Activated T-cell treated with anti-CD3 and anti-CD28 coated beads, Interleukin-2, amount 50 U/mL, for 72 hours (primary cell): ENCODE measurements at regions not wholly inside any gene's neighbourhood (a gene's known extent, or its start where the extent isn't known, plus 50 kb on each side); places are given as distances from the start of the nearest gene placed in this dataset.

Experiments used
- ATAC-seq, 2 donors: fragments of 150-1000 bp; cut with Tn5 transposase; replicated peaks in 1 of 2; 2 replicates each; pipeline ENCODE4 v1.10.0; 2021; ENCODE audit warnings: moderate library complexity in 2 of 2, mild to moderate bottlenecking in 1 of 2
- DNase-seq, 2 donors: peaks; one replicate each; pipeline ENCODE4 v3.0.0; 2021 to 2022; ENCODE audit warnings: mixed read lengths in 1 of 2
- H3K27ac Mint-ChIP-seq: one replicate; pipeline ENCODE4 v1.8.0; 2022; ENCODE audit warnings: mild to moderate bottlenecking, moderate library complexity, mixed read lengths
- H3K27me3 Mint-ChIP-seq: one replicate; pipeline ENCODE4 v1.8.0; 2022; ENCODE audit warnings: low read depth, mixed read lengths
- H3K36me3 Mint-ChIP-seq, 2 donors: one replicate each; pipeline ENCODE4 v1.8.0; 2022; ENCODE audit warnings: mixed read lengths in 2 of 2, mild to moderate bottlenecking in 1 of 2; ENCODE audit not compliant: insufficient read depth in 2 of 2
- H3K4me1 Mint-ChIP-seq: one replicate; pipeline ENCODE4 v1.8.0; 2022; ENCODE audit warnings: low read depth, mixed read lengths
- H3K4me3 Mint-ChIP-seq, 2 donors: one replicate each; pipeline ENCODE4 v1.8.0; 2022; ENCODE audit warnings: mild to moderate bottlenecking in 2 of 2, mixed read lengths in 2 of 2, moderate library complexity in 2 of 2
- H3K9me3 Mint-ChIP-seq, 2 donors: one replicate each; pipeline ENCODE4 v1.8.0; 2022; ENCODE audit warnings: mixed read lengths in 2 of 2

GRCh38 chr3:18771931-18772330 is 346.8 kb upstream of the SATB1 start:
- Mint-ChIP-seq H3K27me3 (no peaks in the 10 kb centered on the region), H3K9me3 (no peaks in the 10 kb centered on the region), H3K36me3 (peaks cover under 1 to 4% of the 10 kb centered on the region in 2 donors), H3K27ac (no peak overlapping the region), H3K4me1 (peaks cover 50% of the 10 kb centered on the region), H3K4me3 (peak overlapping the region; percentile 0 to 3)
- ATAC-seq (no peak), DNase-seq (no peak)

GRCh38 chr3:18770800-18771199 is 345.7 kb upstream of the SATB1 start:
- Mint-ChIP-seq H3K27ac (no peak overlapping the region), H3K27me3 (no peaks in the 10 kb centered on the region), H3K36me3 (peaks cover 2 to 4% of the 10 kb centered on the region in 2 donors), H3K9me3 (no peaks in the 10 kb centered on the region), H3K4me1 (peaks cover 58% of the 10 kb centered on the region), H3K4me3 (peak overlapping the region in 1 of 2 donors; percentile 0)
- ATAC-seq (no peak), DNase-seq (no peak)

GRCh38 chr3:18767756-18768303 is 342.7 kb upstream of the SATB1 start:
- Mint-ChIP-seq H3K27ac (no peak overlapping the region), H3K4me3 (no peak overlapping the region), H3K27me3 (no peaks in the 10 kb centered on the region), H3K36me3 (peaks cover 2 to 4% of the 10 kb centered on the region in 2 donors), H3K9me3 (no peaks in the 10 kb centered on the region), H3K4me1 (peaks cover 37% of the 10 kb centered on the region)
- DNase-seq (no peak), ATAC-seq (no peak)

- Mint-ChIP-seq H3K27ac (peak overlapping the region; percentile 41), H3K9me3 (no peaks in the 10 kb centered on the region), H3K4me3 (peak overlapping the region in 1 of 2 donors; percentile 30), H3K27me3 (no peaks in the 10 kb centered on the region), H3K4me1 (peaks cover 28% of the 10 kb centered on the region), H3K36me3 (peaks cover 2 to 4% of the 10 kb centered on the region in 2 donors)
- ATAC-seq (no peak), DNase-seq (no peak)
Observed at GRCh38 chr3:18766974-18767373, 341.8 kb upstream of the SATB1 start.

GRCh38 chr3:18765662-18766061 is 340.5 kb upstream of the SATB1 start:
- Mint-ChIP-seq H3K4me1 (peaks cover 15% of the 10 kb centered on the region), H3K9me3 (no peaks in the 10 kb centered on the region), H3K36me3 (peaks cover 2% of the 10 kb centered on the region in 2 donors), H3K4me3 (no peak overlapping the region), H3K27ac (no peak overlapping the region), H3K27me3 (no peaks in the 10 kb centered on the region)
- no peak for DNase-seq
- ATAC-seq: peak; percentile 84 to 96

GRCh38 chr3:18765161-18765560 is 340.0 kb upstream of the SATB1 start:
- Mint-ChIP-seq H3K27ac (no peak overlapping the region), H3K4me1 (peaks cover 12% of the 10 kb centered on the region), H3K4me3 (peak overlapping the region in 1 of 2 donors; percentile 21), H3K27me3 (no peaks in the 10 kb centered on the region), H3K36me3 (peaks cover 2% of the 10 kb centered on the region in 2 donors), H3K9me3 (no peaks in the 10 kb centered on the region)
- DNase-seq (no peak), ATAC-seq (no peak)

GRCh38 chr3:18761530-18761929 is 336.4 kb upstream of the SATB1 start:
- no peaks in the 10 kb centered on the region for H3K27me3 Mint-ChIP-seq
- peaks cover 33% of the 10 kb centered on the region for H3K4me1 Mint-ChIP-seq
- H3K9me3 Mint-ChIP-seq: no peaks in the 10 kb centered on the region
- H3K36me3 Mint-ChIP-seq: peaks cover 0 to 3% of the 10 kb centered on the region in 2 donors
- ATAC-seq (no peak), DNase-seq (no peak)
- no peak overlapping the region for H3K27ac Mint-ChIP-seq
- no peak overlapping the region for H3K4me3 Mint-ChIP-seq

GRCh38 chr3:18758047-18758704 is 333.0 kb upstream of the SATB1 start:
- Mint-ChIP-seq H3K27me3 (no peaks in the 10 kb centered on the region), H3K4me3 (peak overlapping the region; percentile 10 to 60), H3K36me3 (peaks cover 0 to 5% of the 10 kb centered on the region in 2 donors), H3K27ac (peak overlapping the region; percentile 99), H3K9me3 (no peaks in the 10 kb centered on the region), H3K4me1 (peaks cover 57% of the 10 kb centered on the region)
- DNase-seq (peak; percentile 35 to 63), ATAC-seq (peak; percentile 95 to 98)

- Mint-ChIP-seq H3K4me3 (peak overlapping the region; percentile 10 to 60), H3K27me3 (no peaks in the 10 kb centered on the region), H3K27ac (peak overlapping the region; percentile 99)
Observed at GRCh38 chr3:18757476-18757875, 332.3 kb upstream of the SATB1 start.

GRCh38 chr3:18752273-18752934 is 327.3 kb upstream of the SATB1 start:
- H3K9me3 Mint-ChIP-seq: no peaks in the 10 kb centered on the region
- DNase-seq: no peak
- H3K4me1 Mint-ChIP-seq: peaks cover 95% of the 10 kb centered on the region
- H3K27ac Mint-ChIP-seq: peak overlapping the region; percentile 71
- peak overlapping the region; percentile 35 to 60 for H3K4me3 Mint-ChIP-seq
- H3K27me3 Mint-ChIP-seq: no peaks in the 10 kb centered on the region
- peaks cover 0 to 15% of the 10 kb centered on the region in 2 donors for H3K36me3 Mint-ChIP-seq
- ATAC-seq: peak; percentile 88 to 90

More at GRCh38 chr3:18757476-18757875, 332.3 kb upstream of the SATB1 start:
- ATAC-seq (peak in 1 of 2 donors; percentile 0), DNase-seq (no peak)
- H3K36me3 Mint-ChIP-seq: peaks cover 0 to 7% of the 10 kb centered on the region in 2 donors
- H3K4me1 Mint-ChIP-seq: peaks cover 64% of the 10 kb centered on the region
- no peaks in the 10 kb centered on the region for H3K9me3 Mint-ChIP-seq

GRCh38 chr3:18751514-18751913 is 326.4 kb upstream of the SATB1 start:
- Mint-ChIP-seq H3K27ac (no peak overlapping the region), H3K4me3 (no peak overlapping the region), H3K9me3 (peaks cover 0 to 1% of the 10 kb centered on the region in 2 donors), H3K27me3 (no peaks in the 10 kb centered on the region), H3K36me3 (peaks cover 1 to 16% of the 10 kb centered on the region in 2 donors), H3K4me1 (peaks cover 95% of the 10 kb centered on the region)
- ATAC-seq: no peak
- DNase-seq: no peak

- Mint-ChIP-seq H3K36me3 (peaks cover 9 to 16% of the 10 kb centered on the region in 2 donors), H3K27me3 (no peaks in the 10 kb centered on the region), H3K4me1 (peaks cover 96% of the 10 kb centered on the region), H3K27ac (no peak overlapping the region), H3K9me3 (peaks cover 0 to 5% of the 10 kb centered on the region in 2 donors), H3K4me3 (peak overlapping the region in 1 of 2 donors; percentile 47)
- no peak for DNase-seq
- no peak for ATAC-seq
Observed at GRCh38 chr3:18747383-18747782, 322.2 kb upstream of the SATB1 start.

GRCh38 chr3:18745472-18745871 is 320.3 kb upstream of the SATB1 start:
- H3K27me3 Mint-ChIP-seq: no peaks in the 10 kb centered on the region
- H3K9me3 Mint-ChIP-seq: peaks cover 0 to 5% of the 10 kb centered on the region in 2 donors
- H3K36me3 Mint-ChIP-seq: peaks cover 11 to 15% of the 10 kb centered on the region in 2 donors
- DNase-seq (no peak), ATAC-seq (no peak)
- peak overlapping the region; percentile 67 to 78 for H3K4me3 Mint-ChIP-seq
- H3K4me1 Mint-ChIP-seq: peaks cover 94% of the 10 kb centered on the region
- peak overlapping the region; percentile 95 for H3K27ac Mint-ChIP-seq
